H1 (cell line): ENCODE measurements at regions not wholly inside any gene's neighbourhood (a gene's known extent, or its start where the extent isn't known, plus 50 kb on each side); places are given as distances from the start of the nearest gene placed in this dataset.
A peak's percentile ranks its signal among the peaks of the same experiment; 100 is the strongest.

ENCODE experiments used
- BRCA1 ChIP-seq: IDR thresholded peaks from 2 replicates; pipeline ENCODE4 v1.6.1; 2012; ENCODE audit warnings: low read depth, low read length, improper control_type of control experiment
- CREB1 ChIP-seq: IDR thresholded peaks from 2 replicates; pipeline ENCODE4 v1.6.1; 2012; ENCODE audit warnings: inconsistent platforms
- FOSL1 ChIP-seq: IDR thresholded peaks from 2 replicates; pipeline ENCODE4 v1.6.1; 2011; ENCODE audit warnings: mild to moderate bottlenecking, low read depth, low read length, moderate library complexity; ENCODE audit not compliant: insufficient read depth
- GTF2F1 ChIP-seq: IDR thresholded peaks from 2 replicates; pipeline ENCODE4 v1.6.1; 2012; ENCODE audit warnings: low read depth, low read length, improper control_type of control experiment, borderline replicate concordance
- HDAC2 ChIP-seq, 2 experiments: fragments of 300-600 bp in 1 of 2; sonication (generic) in 1 of 2; IDR thresholded peaks; 2 replicates each; pipeline ENCODE4 v1.6.1; 2011 to 2012; ENCODE audit warnings: low read depth in 2 of 2, low read length in 2 of 2, mild to moderate bottlenecking in 2 of 2, moderate library complexity in 2 of 2, borderline replicate concordance in 1 of 2, inconsistent platforms in 1 of 2
- KDM5A ChIP-seq: fragments of 200-600 bp; IDR thresholded peaks from 2 replicates; pipeline ENCODE4 v1.7.1; 2012; ENCODE audit warnings: mild to moderate bottlenecking, low read length, inconsistent platforms, mixed read lengths
- NANOG ChIP-seq: IDR thresholded peaks from 2 replicates; pipeline ENCODE4 v1.6.1; 2011; ENCODE audit warnings: low read length, low read depth, mild to moderate bottlenecking, inconsistent platforms; ENCODE audit not compliant: insufficient read depth, poor library complexity, severe bottlenecking
- POLR2A ChIP-seq, 2 experiments: IDR thresholded peaks; 1 replicate in 1 of 2; 2 replicates in 1 of 2; pipeline ENCODE4 v1.6.1; 2011; ENCODE audit warnings: low read depth in 2 of 2, low read length in 2 of 2, mild to moderate bottlenecking in 2 of 2; ENCODE audit errors: control extremely low read depth in 1 of 2
- POU5F1 ChIP-seq: IDR thresholded peaks from 2 replicates; pipeline ENCODE4 v1.6.1; 2011; ENCODE audit warnings: low read depth, mild to moderate bottlenecking, low read length, moderate library complexity
- RBBP5 ChIP-seq: IDR thresholded peaks from 2 replicates; pipeline ENCODE4 v1.7.1; 2012; ENCODE audit warnings: low read depth, mild to moderate bottlenecking, inconsistent platforms, low read length, moderate library complexity, borderline replicate concordance
- SAP30 ChIP-seq: fragments of 300-600 bp; sonication (generic); IDR thresholded peaks from 2 replicates; pipeline ENCODE4 v1.7.1; 2012; ENCODE audit warnings: low read length, moderate library complexity, mild to moderate bottlenecking, inconsistent platforms; ENCODE audit not compliant: insufficient read depth, insufficient replicate concordance
- SIRT6 ChIP-seq: IDR thresholded peaks from one replicate; pipeline ENCODE4 v1.7.1; 2012; ENCODE audit warnings: low read length, inconsistent platforms
- SP4 ChIP-seq: IDR thresholded peaks from 2 replicates; pipeline ENCODE4 v1.6.1; 2012; ENCODE audit warnings: low read length, inconsistent platforms
- TAF7 ChIP-seq: optimal IDR thresholded peaks from 2 replicates; pipeline ENCODE3; 2011; ENCODE audit warnings: low read depth, mild to moderate bottlenecking, inconsistent platforms, low read length, moderate library complexity, borderline replicate concordance
- TCF12 ChIP-seq: IDR thresholded peaks from 2 replicates; pipeline ENCODE4 v1.6.1; 2011; ENCODE audit warnings: low read depth, mild to moderate bottlenecking, low read length
- TF ChIP-seq, protein P1 (sequence below): IDR thresholded peaks from 2 replicates; pipeline ENCODE4 v1.6.1; 2011; ENCODE audit warnings: low read length, improper control_type of control experiment
- TF ChIP-seq, protein P2 (sequence below): IDR thresholded peaks from 2 replicates; pipeline ENCODE4 v1.6.1; 2011; ENCODE audit warnings: low read depth, mild to moderate bottlenecking, low read length; ENCODE audit not compliant: insufficient read depth
- TF ChIP-seq, protein P3 (sequence below): IDR thresholded peaks from 2 replicates; pipeline ENCODE4 v1.6.1; 2012; ENCODE audit warnings: low read length, inconsistent platforms
- TF ChIP-seq, protein P4 (sequence below): IDR thresholded peaks from 2 replicates; pipeline ENCODE4 v1.6.1; 2012; ENCODE audit warnings: inconsistent platforms

DNA sequence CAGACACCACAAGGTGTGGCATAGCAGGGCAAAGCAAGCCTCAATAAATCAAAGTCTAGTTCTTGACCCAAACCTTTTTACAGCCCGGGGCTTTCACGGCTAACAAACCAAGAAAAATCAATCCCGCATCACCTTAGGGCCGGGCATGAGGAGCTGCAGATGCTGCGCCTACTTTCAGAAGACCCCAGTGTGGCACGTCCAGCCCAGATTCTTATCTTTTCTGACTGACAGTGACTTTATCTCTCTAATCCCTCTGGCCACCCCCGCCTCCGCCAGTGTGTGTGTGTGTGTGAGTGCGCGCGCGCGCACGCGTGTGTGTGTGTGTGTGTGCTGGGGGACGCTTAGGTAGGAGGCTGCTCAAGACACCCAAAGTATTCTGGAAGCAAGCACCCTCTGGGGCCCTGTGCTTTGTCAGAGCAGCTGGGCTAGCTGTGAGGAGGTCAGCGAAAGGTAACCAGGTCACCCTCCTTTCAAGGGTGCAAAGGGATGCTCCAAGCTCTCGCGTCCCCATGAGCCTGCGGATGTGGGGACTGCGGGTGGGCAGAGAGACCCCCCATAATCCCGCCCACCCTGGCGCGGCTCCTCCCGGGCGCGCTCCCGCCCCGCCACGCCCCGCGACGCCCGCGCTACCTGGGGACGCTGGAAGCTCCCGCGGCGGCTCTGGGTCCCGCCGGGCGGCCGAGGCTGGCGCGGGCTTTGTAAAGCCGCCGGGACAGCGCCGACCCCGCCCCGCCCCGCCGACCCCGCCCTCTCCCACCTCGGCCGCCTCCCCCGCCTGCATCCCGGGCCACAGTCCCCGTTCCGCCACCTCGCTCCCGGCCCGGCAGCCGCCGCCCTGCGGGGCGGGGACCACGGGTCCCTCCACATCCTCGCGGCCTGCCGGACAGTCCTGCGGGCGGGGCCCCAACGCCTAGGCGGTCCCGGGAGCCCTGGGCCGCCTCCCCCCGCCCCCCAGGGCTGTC lies 57.1 kb upstream of the RHOBTB1 start (continued):
- TF ChIP-seq, protein P1, sequence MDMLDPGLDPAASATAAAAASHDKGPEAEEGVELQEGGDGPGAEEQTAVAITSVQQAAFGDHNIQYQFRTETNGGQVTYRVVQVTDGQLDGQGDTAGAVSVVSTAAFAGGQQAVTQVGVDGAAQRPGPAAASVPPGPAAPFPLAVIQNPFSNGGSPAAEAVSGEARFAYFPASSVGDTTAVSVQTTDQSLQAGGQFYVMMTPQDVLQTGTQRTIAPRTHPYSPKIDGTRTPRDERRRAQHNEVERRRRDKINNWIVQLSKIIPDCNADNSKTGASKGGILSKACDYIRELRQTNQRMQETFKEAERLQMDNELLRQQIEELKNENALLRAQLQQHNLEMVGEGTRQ, result no peak
- TF ChIP-seq TAF7 (no peak), SIRT6 (no peak), BRCA1 (no peak), RBBP5 (no peak; the same call in 1 of the 2 replicates), SP4 (no peak), POLR2A (IDR thresholded peaks at IDR 0.05; ENCODE audit: control extremely low read depth in 1 of 2, low read depth in 2 of 2, low read length in 2 of 2) (no peak), TCF12 (no peak), HDAC2 (IDR thresholded peaks at IDR 0.05; ENCODE audit: borderline replicate concordance in 1 of 2, low read depth in 2 of 2, low read length in 2 of 2) (0 out of 4 replicates have a peak, but pooled peaks of 1 of the 2 experiments have one; percentile 61), SAP30 (no peak), KDM5A (no peak), CREB1 (0 out of 2 replicates have a peak, but pooled peaks have one; percentile 24), GTF2F1 (no peak), POU5F1 (no peak), FOSL1 (no peak), NANOG (no peak)
- TF ChIP-seq, protein P2, sequence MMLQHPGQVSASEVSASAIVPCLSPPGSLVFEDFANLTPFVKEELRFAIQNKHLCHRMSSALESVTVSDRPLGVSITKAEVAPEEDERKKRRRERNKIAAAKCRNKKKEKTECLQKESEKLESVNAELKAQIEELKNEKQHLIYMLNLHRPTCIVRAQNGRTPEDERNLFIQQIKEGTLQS, result no peak
- TF ChIP-seq, protein P3, sequence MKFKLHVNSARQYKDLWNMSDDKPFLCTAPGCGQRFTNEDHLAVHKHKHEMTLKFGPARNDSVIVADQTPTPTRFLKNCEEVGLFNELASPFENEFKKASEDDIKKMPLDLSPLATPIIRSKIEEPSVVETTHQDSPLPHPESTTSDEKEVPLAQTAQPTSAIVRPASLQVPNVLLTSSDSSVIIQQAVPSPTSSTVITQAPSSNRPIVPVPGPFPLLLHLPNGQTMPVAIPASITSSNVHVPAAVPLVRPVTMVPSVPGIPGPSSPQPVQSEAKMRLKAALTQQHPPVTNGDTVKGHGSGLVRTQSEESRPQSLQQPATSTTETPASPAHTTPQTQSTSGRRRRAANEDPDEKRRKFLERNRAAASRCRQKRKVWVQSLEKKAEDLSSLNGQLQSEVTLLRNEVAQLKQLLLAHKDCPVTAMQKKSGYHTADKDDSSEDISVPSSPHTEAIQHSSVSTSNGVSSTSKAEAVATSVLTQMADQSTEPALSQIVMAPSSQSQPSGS, result no peak
- TF ChIP-seq, protein P4, sequence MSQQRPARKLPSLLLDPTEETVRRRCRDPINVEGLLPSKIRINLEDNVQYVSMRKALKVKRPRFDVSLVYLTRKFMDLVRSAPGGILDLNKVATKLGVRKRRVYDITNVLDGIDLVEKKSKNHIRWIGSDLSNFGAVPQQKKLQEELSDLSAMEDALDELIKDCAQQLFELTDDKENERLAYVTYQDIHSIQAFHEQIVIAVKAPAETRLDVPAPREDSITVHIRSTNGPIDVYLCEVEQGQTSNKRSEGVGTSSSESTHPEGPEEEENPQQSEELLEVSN, result no peak
